ENCODE measurements at regions not wholly inside any gene's neighbourhood (a gene's known extent, or its start where the extent isn't known, plus 50 kb on each side); places are given as distances from the start of the nearest gene placed in this dataset.

GRCh38 chr3:168975576-168975975 is 687.9 kb downstream of the MECOM start:
- Histone ChIP-seq H3K27me3 (ENCODE audit: insufficient read depth, low read depth, low read length) (no peaks in the 10 kb centered on the region), H4K20me1 (ENCODE audit: insufficient read depth) (no peaks in the 10 kb centered on the region), H3K79me2 (replicated peaks; ENCODE audit: insufficient read depth, low read length) (no peaks in the 10 kb centered on the region), H3K9me3 (ENCODE audit: low read length) (no peaks in the 10 kb centered on the region), H3K9ac (ENCODE audit: low read length) (no peak overlapping the region), H3K36me3 (ENCODE audit: insufficient read depth, low read length) (no peaks in the 10 kb centered on the region), H3K27ac (ENCODE audit: low read length) (no peak overlapping the region), H3K4me2 (ENCODE audit: low read length) (no peak overlapping the region), H3K4me3 (ENCODE audit: low read length) (no peak overlapping the region), H3K9me2 (ENCODE audit: insufficient read depth, low read length) (no peaks in the 10 kb centered on the region), H3F3A (ENCODE audit: insufficient read depth, low read length, poor library complexity, severe bottlenecking) (no peaks in the 10 kb centered on the region), H2AFZ (ENCODE audit: low read depth, low read length) (no peak overlapping the region)
- TF ChIP-seq, protein P1, sequence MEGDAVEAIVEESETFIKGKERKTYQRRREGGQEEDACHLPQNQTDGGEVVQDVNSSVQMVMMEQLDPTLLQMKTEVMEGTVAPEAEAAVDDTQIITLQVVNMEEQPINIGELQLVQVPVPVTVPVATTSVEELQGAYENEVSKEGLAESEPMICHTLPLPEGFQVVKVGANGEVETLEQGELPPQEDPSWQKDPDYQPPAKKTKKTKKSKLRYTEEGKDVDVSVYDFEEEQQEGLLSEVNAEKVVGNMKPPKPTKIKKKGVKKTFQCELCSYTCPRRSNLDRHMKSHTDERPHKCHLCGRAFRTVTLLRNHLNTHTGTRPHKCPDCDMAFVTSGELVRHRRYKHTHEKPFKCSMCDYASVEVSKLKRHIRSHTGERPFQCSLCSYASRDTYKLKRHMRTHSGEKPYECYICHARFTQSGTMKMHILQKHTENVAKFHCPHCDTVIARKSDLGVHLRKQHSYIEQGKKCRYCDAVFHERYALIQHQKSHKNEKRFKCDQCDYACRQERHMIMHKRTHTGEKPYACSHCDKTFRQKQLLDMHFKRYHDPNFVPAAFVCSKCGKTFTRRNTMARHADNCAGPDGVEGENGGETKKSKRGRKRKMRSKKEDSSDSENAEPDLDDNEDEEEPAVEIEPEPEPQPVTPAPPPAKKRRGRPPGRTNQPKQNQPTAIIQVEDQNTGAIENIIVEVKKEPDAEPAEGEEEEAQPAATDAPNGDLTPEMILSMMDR (IDR thresholded peaks at IDR 0.05; ENCODE audit: poor library complexity, severe bottlenecking) = no peak
- TF ChIP-seq RAD21 (conservative IDR thresholded peaks at IDR 0.05) (no peak), SMC3 (conservative IDR thresholded peaks at IDR 0.05; ENCODE audit: poor library complexity) (no peak), POLR2AphosphoS5 (IDR thresholded peaks at IDR 0.05) (no peak), EP300 (conservative IDR thresholded peaks at IDR 0.05; ENCODE audit: poor library complexity, severe bottlenecking) (no peak), EZH2 (IDR thresholded peaks at IDR 0.05; ENCODE audit: borderline replicate concordance, insufficient read depth, low read length, poor library complexity, severe bottlenecking) (no peak), REST (IDR thresholded peaks at IDR 0.05; ENCODE audit: borderline replicate concordance) (no peak), TAF1 (IDR thresholded peaks at IDR 0.05; ENCODE audit: low read depth) (no peak), MXI1 (conservative IDR thresholded peaks at IDR 0.05; ENCODE audit: poor library complexity, severe bottlenecking) (no peak)

DNA sequence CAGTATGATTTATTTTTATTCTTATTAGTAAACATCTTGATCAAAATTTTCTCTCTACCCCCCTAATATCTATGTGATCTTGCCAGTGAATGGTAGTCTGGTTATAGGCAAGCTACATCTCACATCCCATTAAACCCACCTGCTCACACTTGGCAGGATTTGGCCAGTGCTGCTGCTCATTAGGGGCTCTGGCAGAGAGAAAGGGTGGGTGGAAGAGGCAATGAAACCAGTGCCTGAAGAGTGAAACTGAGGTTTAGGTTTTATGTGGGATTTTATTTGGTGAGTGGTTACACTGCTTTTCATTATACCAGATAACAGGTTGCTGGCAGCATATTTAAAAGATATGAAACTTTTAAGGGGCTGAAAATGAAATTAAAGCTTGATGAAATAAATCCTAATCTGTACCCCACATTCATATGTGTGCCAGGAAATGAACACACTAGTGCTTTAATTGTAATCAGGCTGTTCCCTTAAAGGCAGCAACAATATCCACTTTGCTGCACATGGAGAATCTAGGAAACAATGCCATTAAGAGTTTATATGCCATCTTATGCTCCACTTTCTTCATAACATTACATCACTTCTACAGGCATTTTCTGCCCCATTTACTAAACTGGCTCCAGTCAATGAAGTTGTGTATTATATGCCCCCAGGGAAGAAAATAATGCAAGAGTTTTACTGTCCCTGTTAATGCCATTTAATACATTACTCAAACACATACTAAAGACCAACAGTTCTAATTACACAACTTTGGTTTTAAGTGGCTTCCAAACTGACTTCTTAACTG is 688.7 kb downstream of the MECOM start:
- Histone ChIP-seq H3F3A (ENCODE audit: insufficient read depth, low read length, poor library complexity, severe bottlenecking) (no peaks in the 10 kb centered on the region), H3K9me3 (ENCODE audit: low read length) (no peaks in the 10 kb centered on the region), H3K4me3 (ENCODE audit: low read length) (no peak overlapping the region), H2AFZ (ENCODE audit: low read depth, low read length) (no peak overlapping the region), H3K79me2 (replicated peaks; ENCODE audit: insufficient read depth, low read length) (no peaks in the 10 kb centered on the region), H3K27me3 (ENCODE audit: insufficient read depth, low read depth, low read length) (no peaks in the 10 kb centered on the region), H3K9me2 (ENCODE audit: insufficient read depth, low read length) (no peaks in the 10 kb centered on the region), H3K27ac (ENCODE audit: low read length) (no peak overlapping the region), H4K20me1 (ENCODE audit: insufficient read depth) (no peaks in the 10 kb centered on the region), H3K9ac (ENCODE audit: low read length) (no peak overlapping the region), H3K36me3 (ENCODE audit: insufficient read depth, low read length) (no peaks in the 10 kb centered on the region), H3K4me2 (ENCODE audit: low read length) (no peak overlapping the region)
- no peak for TF ChIP-seq SMC3 (conservative IDR thresholded peaks at IDR 0.05; ENCODE audit: poor library complexity)
- TF ChIP-seq RAD21 (conservative IDR thresholded peaks at IDR 0.05) = no peak
- TF ChIP-seq, protein P1 (IDR thresholded peaks at IDR 0.05; ENCODE audit: poor library complexity, severe bottlenecking) = no peak
- TF ChIP-seq TAF1 (IDR thresholded peaks at IDR 0.05; ENCODE audit: low read depth) = no peak
- TF ChIP-seq POLR2AphosphoS5 (IDR thresholded peaks at IDR 0.05) = no peak
- no peak for TF ChIP-seq REST (IDR thresholded peaks at IDR 0.05; ENCODE audit: borderline replicate concordance)
- no peak for TF ChIP-seq EP300 (conservative IDR thresholded peaks at IDR 0.05; ENCODE audit: poor library complexity, severe bottlenecking)
- TF ChIP-seq MXI1 (conservative IDR thresholded peaks at IDR 0.05; ENCODE audit: poor library complexity, severe bottlenecking) = no peak
- no peak for TF ChIP-seq EZH2 (IDR thresholded peaks at IDR 0.05; ENCODE audit: borderline replicate concordance, insufficient read depth, low read length, poor library complexity, severe bottlenecking)
